Endothelial cell of umbilical vein (primary cell): ENCODE measurements at regions not wholly inside any gene's neighbourhood (a gene's known extent, or its start where the extent isn't known, plus 50 kb on each side); places are given as distances from the start of the nearest gene placed in this dataset.

Experiments used
- BruUV-seq: library from RNA; stranded (reverse); fragments of 400-500 nt; replicated peaks from 2 replicates; lab custom pipeline; 2021; lab: Mats Ljungman, UMichigan
- CTCF ChIA-PET: fragments of 300-600, 350-600 bp; sonication (Branson Sonifier 250); formaldehyde crosslinking; loops from one replicate; lab custom pipeline; 2021; ENCODE audit warnings: antibody characterized with exemption, inconsistent platforms; lab: Charles Lee
- POLR2A ChIA-PET: fragments of 300-600, 350-600 bp; sonication (Branson Sonifier 250); formaldehyde crosslinking; loops from one replicate; lab custom pipeline; 2021; ENCODE audit warnings: antibody characterized with exemption, inconsistent platforms; lab: Charles Lee
- DNase-seq: peaks from one replicate; pipeline ENCODE4 v3.0.0-alpha.2; 2011; ENCODE audit warnings: low read depth, low spot score
- FAIRE-seq: peaks from 2 replicates; lab custom pipeline; 2011; peaks lifted over from hg19 to GRCh38; lab: Jason Lieb, UNC
- H2AFZ ChIP-seq: 2 replicates; pipeline ENCODE4 v1.6.0; 2012; ENCODE audit warnings: low read depth, low read length, control low read depth, inconsistent platforms
- H3K27ac ChIP-seq: 2 replicates; pipeline ENCODE4 v1.5.1; 2011; ENCODE audit warnings: low read depth, mild to moderate bottlenecking, control low read depth, low read length, moderate library complexity; ENCODE audit not compliant: insufficient read depth
- H3K27me3 ChIP-seq, 2 experiments: 2 replicates each; pipeline versions ENCODE4 v1.6.0 to v1.6.1; 2011; ENCODE audit warnings: low read length in 2 of 2, mixed read lengths in 1 of 2; ENCODE audit not compliant: control insufficient read depth in 2 of 2, insufficient read depth in 2 of 2
- H3K36me3 ChIP-seq, 2 experiments: 2 replicates in 1 of 2; 3 replicates in 1 of 2; pipeline ENCODE4 v1.5.1; 2011; ENCODE audit warnings: low read length in 2 of 2, mild to moderate bottlenecking in 1 of 2, moderate library complexity in 1 of 2; ENCODE audit not compliant: control insufficient read depth in 2 of 2, insufficient read depth in 2 of 2; ENCODE audit errors: extremely low read depth in 1 of 2
- H3K4me1 ChIP-seq: 3 replicates; pipeline ENCODE4 v1.5.1; 2011; ENCODE audit warnings: mild to moderate bottlenecking, low read length; ENCODE audit not compliant: control insufficient read depth, insufficient read depth; ENCODE audit errors: extremely low read depth
- H3K4me2 ChIP-seq: 2 replicates; pipeline ENCODE4 v1.6.1; 2011; ENCODE audit warnings: low read length, control low read depth, mixed read lengths; ENCODE audit not compliant: insufficient read depth
- H3K4me3 ChIP-seq, 3 experiments: fragments of 200-600 bp in 1 of 3; sonication (generic), shearing (Covaris generic) in 1 of 3; replicated peaks in 1 of 3; 2 replicates each; pipeline ENCODE4 v1.5.1; 2011 to 2016; ENCODE audit warnings: control low read depth in 3 of 3, low read length in 3 of 3, mild to moderate bottlenecking in 2 of 3, inconsistent platforms in 1 of 3, low read depth in 1 of 3, moderate library complexity in 1 of 3; ENCODE audit not compliant: insufficient read depth in 1 of 3
- H3K79me2 ChIP-seq: 2 replicates; pipeline ENCODE4 v1.6.0; 2012; ENCODE audit warnings: low read length, inconsistent platforms; ENCODE audit not compliant: control insufficient read depth, insufficient read depth
- H3K9ac ChIP-seq: replicated peaks from 2 replicates; pipeline ENCODE3; 2011; ENCODE audit warnings: low read length, control low read depth; ENCODE audit not compliant: insufficient read depth; ENCODE audit errors: extremely low read depth
- H3K9me1 ChIP-seq: replicated peaks from 3 replicates; pipeline ENCODE4 v1.6.0; 2011; ENCODE audit warnings: mild to moderate bottlenecking, low read length; ENCODE audit not compliant: control insufficient read depth, insufficient read depth; ENCODE audit errors: extremely low read depth
- H3K9me3 ChIP-seq: replicated peaks from 2 replicates; pipeline ENCODE4 v1.5.1; 2012; ENCODE audit warnings: low read length, inconsistent platforms; ENCODE audit not compliant: control insufficient read depth, insufficient read depth
- H4K20me1 ChIP-seq: replicated peaks from 2 replicates; pipeline ENCODE3; 2011; ENCODE audit warnings: mild to moderate bottlenecking, low read length; ENCODE audit not compliant: control insufficient read depth, insufficient read depth; ENCODE audit errors: extremely low read depth
- EZH2 ChIP-seq: IDR thresholded peaks from 2 replicates; pipeline ENCODE4 v1.6.1; 2012; ENCODE audit warnings: borderline replicate concordance, low read depth, mild to moderate bottlenecking, moderate library complexity, low read length, inconsistent platforms; ENCODE audit not compliant: severe bottlenecking
- MYC ChIP-seq: IDR thresholded peaks from one replicate; pipeline ENCODE4 v1.6.1; 2011; ENCODE audit warnings: mild to moderate bottlenecking, low read depth, low read length
- POLR2A ChIP-seq: IDR thresholded peaks from 2 replicates; pipeline ENCODE4 v1.6.1; 2012; ENCODE audit warnings: low read depth, mild to moderate bottlenecking, control low read depth, low read length
- POLR2AphosphoS5 ChIP-seq: IDR thresholded peaks from 2 replicates; pipeline ENCODE4 v1.6.1; 2012; ENCODE audit warnings: low read depth, mild to moderate bottlenecking, control low read depth, low read length, moderate library complexity; ENCODE audit not compliant: insufficient read depth
- dilution Hi-C: fragments of 300-500 bp; cut with MboI; formaldehyde crosslinking; loops from one replicate; pipeline ENCODE4 v1.15.0; 2019; ENCODE audit warnings: low sequenced_read_pairs; ENCODE audit not compliant: extremely low pct_ligation_motif_present
- intact Hi-C: fragments of 100-400 bp; cut with micrococcal nuclease; formaldehyde crosslinking; loops from one replicate; pipeline ENCODE4 v1.10.0; 2022

DNA sequence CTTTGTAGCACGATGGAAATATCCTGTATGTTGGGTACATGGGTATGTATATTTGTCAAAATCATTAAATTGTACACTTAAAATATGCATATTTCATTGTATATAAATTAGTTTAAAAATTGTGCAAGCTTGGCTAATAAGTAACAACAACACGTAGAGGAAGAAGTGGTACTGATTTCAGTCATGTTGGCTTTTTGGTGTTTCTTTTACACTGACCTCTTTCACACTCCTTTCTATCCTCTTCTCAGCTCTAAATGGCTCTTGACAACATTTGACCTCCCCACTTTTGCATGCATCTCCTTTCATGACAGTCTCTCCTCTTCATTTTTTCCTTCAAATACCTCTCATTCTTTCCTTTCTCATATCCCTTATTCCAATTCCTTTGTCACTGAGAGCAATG is 801.4 kb upstream of the ZEB2 start:
- H3K4me2 ChIP-seq = no peak overlapping the region
- DNase-seq (no peak), FAIRE-seq (no peak)
- BruUV-seq = no TSS peak
- POLR2A ChIA-PET = no interaction called here
- peaks cover 2% of the 10 kb centered on the region for H3K4me1 ChIP-seq
- H3K36me3 ChIP-seq = no peaks in the 10 kb centered on the region
- no peak overlapping the region for H2AFZ ChIP-seq
- H4K20me1 ChIP-seq = no peaks in the 10 kb centered on the region
- TF ChIP-seq EZH2 = no peak
- H3K9me3 ChIP-seq = no peaks in the 10 kb centered on the region
- CTCF ChIA-PET = interaction anchor here (1.0 kb wide), 1 partner anchor 14 kb away, joined by 3 read pairs; no protein-coding TSS in a partner anchor
- no peak overlapping the region for H3K27ac ChIP-seq
- intact Hi-C loops (no loop called here), dilution Hi-C loops (no loop called here)
- no peaks in the 10 kb centered on the region for H3K79me2 ChIP-seq
- H3K9me1 ChIP-seq = no peaks in the 10 kb centered on the region
- H3K9ac ChIP-seq = no peak overlapping the region
- no peak overlapping the region for H3K4me3 ChIP-seq
- no peaks in the 10 kb centered on the region for H3K27me3 ChIP-seq

- H4K20me1 ChIP-seq = no peaks in the 10 kb centered on the region
- no peak for FAIRE-seq
- H3K4me2 ChIP-seq = no peak overlapping the region
- H3K4me1 ChIP-seq = no peaks in the 10 kb centered on the region
- intact Hi-C loops (no loop called here), dilution Hi-C loops (no loop called here)
- H3K27me3 ChIP-seq = no peaks in the 10 kb centered on the region
- no peak overlapping the region for H3K9ac ChIP-seq
- no peak overlapping the region for H2AFZ ChIP-seq
- POLR2A ChIA-PET = no interaction called here
- TF ChIP-seq POLR2AphosphoS5 = no peak
- no peak for TF ChIP-seq POLR2A
- TF ChIP-seq EZH2 = no peak
- TF ChIP-seq MYC = no peak
- H3K9me3 ChIP-seq = no peaks in the 10 kb centered on the region
- H3K79me2 ChIP-seq = no peaks in the 10 kb centered on the region
- no peaks in the 10 kb centered on the region for H3K36me3 ChIP-seq
- H3K4me3 ChIP-seq = no peak overlapping the region
- BruUV-seq = no TSS peak
- CTCF ChIA-PET = no interaction called here
- H3K9me1 ChIP-seq = no peaks in the 10 kb centered on the region
- no peak overlapping the region for H3K27ac ChIP-seq
- DNase-seq = no peak
These were observed 796.6 kb upstream of the ZEB2 start for GRCh38 chr2:145316496-145316895.
